HUES64 (cell line): ENCODE measurements at regions not wholly inside any gene's neighbourhood (a gene's known extent, or its start where the extent isn't known, plus 50 kb on each side); places are given as distances from the start of the nearest gene placed in this dataset.

ENCODE experiments used
- H3K27ac ChIP-seq: 2 replicates; pipeline ENCODE4 v1.7.0; 2013; ENCODE audit warnings: low read depth, low read length, inconsistent platforms
- H3K27me3 ChIP-seq: 2 replicates; pipeline ENCODE4 v1.6.1; 2013; ENCODE audit warnings: mild to moderate bottlenecking, low read length; ENCODE audit not compliant: insufficient read depth
- H3K36me3 ChIP-seq: 2 replicates; pipeline ENCODE4 v1.6.1; 2013; ENCODE audit warnings: mild to moderate bottlenecking, low read length; ENCODE audit not compliant: insufficient read depth
- H3K4me1 ChIP-seq: 2 replicates; pipeline ENCODE4 v1.6.1; 2013; ENCODE audit warnings: mild to moderate bottlenecking, low read length, moderate library complexity; ENCODE audit not compliant: insufficient read depth
- H3K4me3 ChIP-seq: 2 replicates; pipeline ENCODE4 v1.5.1; 2013; ENCODE audit warnings: mild to moderate bottlenecking, low read length, moderate library complexity
- H3K9ac ChIP-seq: 2 replicates; pipeline ENCODE4 v1.6.1; 2013; ENCODE audit warnings: mild to moderate bottlenecking, low read depth, low read length
- H3K9me3 ChIP-seq: 2 replicates; pipeline ENCODE4 v1.6.1; 2013; ENCODE audit warnings: low read depth, low read length; ENCODE audit not compliant: insufficient read depth
- WGBS: fragments of 150-250, 120-280 bp; methylation state at CpG from one replicate; pipeline ENCODE4 v1.1.7; 2013; ENCODE audit warnings: missing lambda C conversion rate; 5-methylcytosine and 5-hydroxymethylcytosine counted together

DNA sequence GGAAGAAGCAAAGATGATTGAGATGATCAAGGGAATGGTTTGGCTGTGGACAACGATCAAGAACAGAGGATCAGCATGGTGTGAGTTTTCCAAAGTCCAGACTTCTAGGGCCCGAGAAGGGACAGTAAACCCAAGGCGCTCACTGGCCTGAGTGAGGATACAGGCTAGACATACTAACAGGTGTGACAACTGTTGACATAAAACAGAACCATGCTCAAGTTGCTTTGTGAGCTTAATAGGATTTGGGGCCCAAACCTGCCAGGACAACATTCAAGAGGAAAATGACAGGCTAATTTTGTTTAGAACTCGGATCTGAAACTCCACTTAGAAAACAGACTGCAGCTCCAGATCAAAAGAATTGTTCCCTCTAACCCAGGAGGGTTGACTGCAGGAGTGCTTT is 68.1 kb upstream of the ACKR3 start:
- Histone ChIP-seq H3K4me1 (no peaks in the 10 kb centered on the region), H3K4me3 (no peak overlapping the region), H3K27ac (no peak overlapping the region), H3K36me3 (no peaks in the 10 kb centered on the region), H3K9me3 (no peaks in the 10 kb centered on the region), H3K9ac (no peak overlapping the region), H3K27me3 (peaks cover under 1% of the 10 kb centered on the region; the same call in 1 of the 2 replicates)
- WGBS = 94% methylated on average over 4 of the region's 4 CpGs

DNA sequence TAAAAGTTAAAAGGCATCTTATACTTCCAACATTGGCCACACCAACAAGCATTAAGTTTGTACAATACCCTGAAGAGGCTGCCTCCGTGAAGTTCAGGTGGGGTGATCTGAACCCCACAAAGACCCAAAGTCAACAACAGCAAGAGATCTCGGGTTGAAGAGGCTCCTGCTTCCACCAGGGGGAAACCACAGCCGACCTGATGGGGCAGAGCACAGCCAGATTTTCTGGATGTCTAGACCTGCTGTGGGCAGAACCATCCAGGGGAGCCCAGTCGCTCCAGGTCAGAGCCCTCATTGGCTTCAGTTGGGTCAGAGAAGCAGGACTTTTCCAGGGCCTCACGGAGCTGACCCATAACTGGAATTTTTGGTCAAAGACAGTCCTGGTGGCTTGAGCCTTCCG is 66.5 kb upstream of the ACKR3 start:
- H3K4me3 ChIP-seq = no peak overlapping the region
- H3K27ac ChIP-seq = no peak overlapping the region
- H3K36me3 ChIP-seq = no peaks in the 10 kb centered on the region
- peaks cover 10% of the 10 kb centered on the region for H3K27me3 ChIP-seq
- H3K9ac ChIP-seq = no peak overlapping the region
- H3K4me1 ChIP-seq = no peaks in the 10 kb centered on the region
- H3K9me3 ChIP-seq = no peaks in the 10 kb centered on the region
- 80% methylated on average over 6 of the region's 6 CpGs for WGBS

- Histone ChIP-seq H3K27ac (no peak overlapping the region), H3K27me3 (peaks cover 15% of the 10 kb centered on the region), H3K4me3 (no peak overlapping the region), H3K4me1 (no peaks in the 10 kb centered on the region), H3K9ac (no peak overlapping the region), H3K9me3 (no peaks in the 10 kb centered on the region), H3K36me3 (no peaks in the 10 kb centered on the region)
- 93% methylated on average over 13 of the region's 13 CpGs for WGBS
Observed at GRCh38 chr2:236503583-236503982, 66.0 kb upstream of the ACKR3 start.

DNA sequence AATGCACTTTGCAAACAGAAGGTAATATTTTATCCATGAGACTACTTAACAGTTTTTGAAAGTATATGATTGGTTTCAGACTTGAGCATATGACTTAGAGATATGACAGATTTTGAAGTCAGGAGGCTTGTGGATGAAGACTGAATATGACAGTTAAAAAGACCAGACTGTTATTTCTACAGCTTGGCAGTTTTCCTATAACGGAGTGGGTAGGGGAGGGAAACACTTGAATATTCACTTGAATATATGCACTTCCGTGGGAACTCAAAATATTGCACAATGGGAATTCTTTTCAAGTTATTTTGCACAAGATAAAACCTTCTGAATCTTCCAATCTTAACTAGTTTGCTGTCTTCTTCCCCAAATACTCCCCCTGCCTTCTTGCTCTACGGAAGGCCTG is 64.6 kb upstream of the ACKR3 start:
- H3K27me3 ChIP-seq = peaks cover 16% of the 10 kb centered on the region
- H3K4me1 ChIP-seq = no peaks in the 10 kb centered on the region; the same call in 1 of the 2 replicates
- no peak overlapping the region for H3K4me3 ChIP-seq
- H3K27ac ChIP-seq = no peak overlapping the region
- H3K9me3 ChIP-seq = no peaks in the 10 kb centered on the region
- H3K9ac ChIP-seq = no peak overlapping the region
- 91% methylated on average over 3 of the region's 3 CpGs for WGBS
- H3K36me3 ChIP-seq = no peaks in the 10 kb centered on the region

DNA sequence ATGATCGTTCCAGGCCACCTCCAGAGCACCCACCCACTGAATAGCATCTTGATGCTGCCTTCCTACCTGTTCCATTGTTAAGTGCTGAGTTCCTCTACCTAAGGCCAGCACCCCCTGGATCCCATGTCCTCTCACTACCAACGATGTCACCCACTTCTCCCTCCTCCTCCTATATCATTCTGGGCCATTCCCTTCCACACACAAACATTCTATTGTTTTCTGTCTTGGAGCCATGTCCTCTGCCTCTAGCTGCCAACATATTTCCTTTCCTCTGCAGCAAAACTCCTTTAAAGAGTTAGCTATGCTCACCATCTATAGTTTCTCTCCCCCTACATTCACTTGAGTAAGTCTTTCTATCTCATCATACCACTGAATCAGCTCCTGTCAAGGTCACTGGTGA is 64.0 kb upstream of the ACKR3 start:
- Histone ChIP-seq H3K27me3 (peaks cover 16% of the 10 kb centered on the region), H3K9me3 (no peaks in the 10 kb centered on the region), H3K4me3 (no peak overlapping the region), H3K9ac (no peak overlapping the region), H3K36me3 (no peaks in the 10 kb centered on the region), H3K4me1 (no peaks in the 10 kb centered on the region; the same call in 1 of the 2 replicates), H3K27ac (no peak overlapping the region)
- 84% methylated on average over 2 of the region's 2 CpGs for WGBS

DNA sequence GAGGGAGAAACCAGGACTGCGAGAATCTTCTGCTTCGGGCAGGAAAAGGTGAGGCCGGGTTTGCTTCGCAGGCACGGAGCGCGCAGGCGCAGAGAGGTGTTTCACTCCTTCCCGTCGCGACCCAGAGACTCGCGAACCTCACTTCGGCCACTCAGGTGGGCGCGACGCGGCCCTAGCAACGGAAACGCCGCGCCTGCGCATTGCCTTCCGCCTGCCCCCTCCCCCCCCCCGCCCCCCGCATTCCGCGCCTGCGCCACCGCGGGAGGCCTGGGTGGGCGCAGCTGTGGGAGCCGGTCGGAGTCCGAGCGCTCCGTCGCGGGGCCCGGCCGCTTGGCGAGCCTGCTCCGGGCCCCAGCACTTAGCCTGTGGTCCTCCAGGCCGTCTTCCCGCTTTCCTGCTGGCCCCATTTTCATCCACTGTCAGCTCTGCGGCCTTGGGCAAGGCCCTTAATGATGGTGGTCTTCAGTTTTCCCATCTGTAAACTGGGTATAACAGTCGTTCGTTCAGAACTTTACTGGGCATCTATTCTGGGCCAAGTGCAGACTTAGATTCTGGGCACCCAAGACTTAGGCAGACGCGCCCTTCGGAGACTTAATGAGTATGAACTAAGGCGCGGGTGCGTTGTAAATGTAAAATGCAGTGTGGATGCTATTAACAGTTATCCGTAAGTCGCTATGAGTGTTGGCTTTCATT is 62.1 kb upstream of the ACKR3 start:
- Histone ChIP-seq H3K36me3 (no peaks in the 10 kb centered on the region), H3K4me3 (peak overlapping the region; percentile 66), H3K9me3 (no peaks in the 10 kb centered on the region), H3K9ac (peak overlapping the region; percentile 53; the same call in 1 of the 2 replicates), H3K27ac (no peak overlapping the region), H3K4me1 (no peaks in the 10 kb centered on the region; the same call in 1 of the 2 replicates), H3K27me3 (peaks cover 16% of the 10 kb centered on the region)
- 18% methylated on average over 54 of the region's 56 CpGs for WGBS

GRCh38 chr2:236508466-236508865 is 61.2 kb upstream of the ACKR3 start:
- Histone ChIP-seq H3K4me3 (no peak overlapping the region), H3K9me3 (no peaks in the 10 kb centered on the region), H3K27me3 (peaks cover 16% of the 10 kb centered on the region), H3K27ac (no peak overlapping the region), H3K4me1 (no peaks in the 10 kb centered on the region; the same call in 1 of the 2 replicates), H3K9ac (no peak overlapping the region), H3K36me3 (no peaks in the 10 kb centered on the region)
- WGBS = 91% methylated on average over 5 of the region's 5 CpGs

- no peak overlapping the region for H3K9ac ChIP-seq
- WGBS = 78% methylated on average over 2 of the region's 2 CpGs
Observed at GRCh38 chr2:236510034-236510433, 59.6 kb upstream of the ACKR3 start.

DNA sequence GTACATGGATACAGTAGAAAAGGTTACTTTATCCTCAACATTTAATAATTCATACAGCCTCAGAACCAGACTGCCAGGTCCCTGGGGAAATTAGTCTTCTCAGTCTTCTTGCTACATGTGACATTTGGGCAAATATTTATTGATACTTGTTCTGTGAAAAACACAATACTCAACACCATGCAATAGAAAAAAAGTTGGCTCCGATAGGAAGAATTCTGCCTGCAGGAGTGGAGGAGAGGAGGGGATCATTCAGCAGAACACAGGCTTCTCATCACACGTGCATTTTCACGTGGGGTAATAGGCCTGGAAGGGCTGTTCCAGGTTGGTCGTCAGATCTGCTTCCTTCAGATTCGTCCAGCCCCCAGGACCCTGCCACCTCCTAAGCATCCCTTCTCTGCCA is 58.4 kb upstream of the ACKR3 start:
- Histone ChIP-seq H3K9me3 (no peaks in the 10 kb centered on the region), H3K27me3 (peaks cover 16% of the 10 kb centered on the region), H3K9ac (no peak overlapping the region), H3K4me1 (no peaks in the 10 kb centered on the region; the same call in 1 of the 2 replicates), H3K36me3 (no peaks in the 10 kb centered on the region), H3K4me3 (no peak overlapping the region), H3K27ac (no peak overlapping the region)
- WGBS = 89% methylated on average over 5 of the region's 5 CpGs

More at GRCh38 chr2:236510034-236510433, 59.6 kb upstream of the ACKR3 start:
- Histone ChIP-seq H3K4me1 (no peaks in the 10 kb centered on the region; the same call in 1 of the 2 replicates), H3K36me3 (no peaks in the 10 kb centered on the region), H3K9me3 (no peaks in the 10 kb centered on the region), H3K27me3 (peaks cover 16% of the 10 kb centered on the region), H3K4me3 (no peak overlapping the region), H3K27ac (no peak overlapping the region)

DNA sequence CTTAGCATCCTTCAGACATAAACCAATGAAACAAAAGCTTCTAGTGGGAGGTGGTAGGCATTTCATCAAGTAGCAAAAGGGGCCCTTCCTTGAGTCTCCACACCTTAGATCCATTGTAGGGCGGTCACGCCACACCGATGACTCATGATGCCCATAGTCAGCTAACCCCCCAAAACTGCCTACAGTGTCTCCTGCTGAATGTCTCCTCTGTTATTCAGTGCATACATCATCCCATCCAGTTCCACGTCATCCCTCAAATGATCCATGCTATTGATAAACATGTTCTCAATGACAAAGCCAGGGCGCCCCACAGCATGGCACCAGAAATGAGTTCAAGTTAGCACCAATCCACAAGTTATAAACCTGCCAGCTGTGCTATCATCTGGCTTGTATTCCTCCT is 57.4 kb upstream of the ACKR3 start:
- Histone ChIP-seq H3K4me1 (no peaks in the 10 kb centered on the region; the same call in 1 of the 2 replicates), H3K9me3 (no peaks in the 10 kb centered on the region), H3K27me3 (peaks cover 11% of the 10 kb centered on the region), H3K9ac (no peak overlapping the region), H3K36me3 (no peaks in the 10 kb centered on the region), H3K27ac (no peak overlapping the region), H3K4me3 (no peak overlapping the region)
- 94% methylated on average over 5 of the region's 5 CpGs for WGBS

DNA sequence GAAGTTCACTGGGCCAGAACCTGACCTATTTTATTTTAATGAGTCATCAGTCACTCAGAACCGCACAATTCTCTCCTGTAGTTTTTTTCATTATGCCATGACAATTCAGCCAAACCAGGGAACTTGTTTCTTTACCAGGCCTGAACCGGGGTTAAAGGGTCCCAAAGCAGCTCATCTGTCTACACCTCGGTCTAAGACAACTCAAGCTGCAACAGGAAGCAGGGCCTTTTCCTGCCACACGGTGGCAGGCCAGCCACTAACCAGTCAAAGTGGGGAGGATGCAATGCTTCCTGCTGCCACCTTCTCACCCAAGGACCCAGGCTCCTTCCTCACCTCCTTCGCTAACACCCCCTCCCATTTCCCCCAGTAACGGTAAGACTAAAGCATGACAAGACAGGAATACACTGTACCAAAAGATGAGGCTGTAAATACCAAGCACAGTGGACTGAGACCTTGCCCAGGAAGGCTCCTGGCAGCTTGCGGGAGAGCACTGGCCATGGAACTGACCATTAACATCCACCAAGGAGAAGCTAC is 56.7 kb upstream of the ACKR3 start:
- Histone ChIP-seq H3K36me3 (no peaks in the 10 kb centered on the region), H3K4me1 (no peaks in the 10 kb centered on the region; the same call in 1 of the 2 replicates), H3K9ac (no peak overlapping the region), H3K9me3 (no peaks in the 10 kb centered on the region), H3K4me3 (no peak overlapping the region), H3K27ac (no peak overlapping the region), H3K27me3 (peaks cover 7% of the 10 kb centered on the region)
- WGBS = 36% methylated on average over 7 of the region's 7 CpGs
